Aorta (tissue), 5 donors: ENCODE measurements at regions not wholly inside any gene's neighbourhood (a gene's known extent, or its start where the extent isn't known, plus 50 kb on each side); places are given as distances from the start of the nearest gene placed in this dataset.

Experiments used
- ATAC-seq: fragments of 200-7000 bp; cut with Tn5 transposase; one replicate; pipeline ENCODE4 v1.9.1; 2022; ENCODE audit warnings: moderate library complexity; ENCODE audit not compliant: low FRiP score
- DNase-seq, 2 donors: peaks; one replicate each; pipeline ENCODE4 v3.0.0-alpha.2; 2020
- H3K27ac ChIP-seq, 2 donors: one replicate each; pipeline ENCODE4 v1.5.1; 2013; ENCODE audit warnings: low read length in 2 of 2, mild to moderate bottlenecking in 2 of 2, moderate library complexity in 2 of 2, control low read depth in 1 of 2, inconsistent platforms in 1 of 2, low read depth in 1 of 2
- H3K27me3 ChIP-seq, 2 donors: one replicate each; pipeline ENCODE4 v1.6.1; 2013; ENCODE audit warnings: control low read depth in 1 of 2, low read length in 1 of 2, mild to moderate bottlenecking in 1 of 2, moderate library complexity in 1 of 2; ENCODE audit not compliant: insufficient read depth in 2 of 2, control insufficient read depth in 1 of 2
- H3K36me3 ChIP-seq, 2 donors: one replicate each; pipeline ENCODE4 v1.6.1; 2013; ENCODE audit warnings: control low read depth in 1 of 2, low read length in 1 of 2, mild to moderate bottlenecking in 1 of 2; ENCODE audit not compliant: insufficient read depth in 2 of 2, control insufficient read depth in 1 of 2
- H3K4me1 ChIP-seq, 2 donors: one replicate each; pipeline ENCODE4 v1.6.1; 2013; ENCODE audit warnings: low read length in 2 of 2, control low read depth in 1 of 2, mild to moderate bottlenecking in 1 of 2, moderate library complexity in 1 of 2; ENCODE audit not compliant: insufficient read depth in 2 of 2, control insufficient read depth in 1 of 2
- H3K4me3 ChIP-seq, 2 donors: one replicate each; pipeline ENCODE4 v1.5.1; 2013; ENCODE audit warnings: low read length in 2 of 2, control low read depth in 1 of 2, mild to moderate bottlenecking in 1 of 2
- H3K9me3 ChIP-seq: one replicate; pipeline ENCODE4 v1.6.1; 2013; ENCODE audit warnings: mild to moderate bottlenecking, low read length; ENCODE audit not compliant: control insufficient read depth
- WGBS, 2 donors: extraction: QIAGEN DNeasy Blood & Tissue Kit; methylation state at CpG; one replicate each; pipeline ENCODE4 v1.1.7; 2013; 5-methylcytosine and 5-hydroxymethylcytosine counted together
- intact Hi-C, 2 donors: fragments of 100-400 bp; cut with DNase I; formaldehyde crosslinking; loops; one replicate each; pipeline versions ENCODE4 v1.14.2 to v1.15.0; 2022
- donor health status: healthy with polysubstance abuse.
- donor health status: Bipolar disorder and iron deficiency.
- donor health status: DM: no; HTN: no; CAD: no.
- donor health status: DM: no; HTN: no; CAD: no.
- donor health status: DM: yes; HTN: yes; CAD: no.

DNA sequence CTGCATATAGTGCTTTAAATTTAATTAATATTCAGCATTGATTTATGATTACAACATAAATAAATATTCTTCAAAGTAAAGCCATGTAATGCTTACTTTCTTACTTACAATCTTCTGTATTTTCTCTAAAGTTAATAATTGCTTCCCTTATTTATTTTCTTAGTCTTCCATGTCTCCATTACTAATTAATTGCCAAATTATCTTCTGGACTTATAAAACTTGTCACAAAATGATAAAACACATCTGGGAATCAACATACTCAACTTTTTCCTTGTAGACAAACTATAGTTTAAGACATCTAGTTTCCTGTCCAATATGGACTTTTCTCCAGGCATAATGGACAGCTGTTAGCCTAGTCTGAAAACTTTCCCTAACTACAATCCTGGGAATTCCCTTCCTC, 466.6 kb downstream of the FLRT2 start:
- H3K27me3 ChIP-seq = no peaks in the 10 kb centered on the region
- H3K9me3 ChIP-seq = no peaks in the 10 kb centered on the region
- H3K4me3 ChIP-seq = no peak overlapping the region
- ATAC-seq = no peak
- H3K4me1 ChIP-seq = no peaks in the 10 kb centered on the region
- intact Hi-C loops = no loop called here
- H3K36me3 ChIP-seq = no peaks in the 10 kb centered on the region
- H3K27ac ChIP-seq = no peak overlapping the region
- DNase-seq = no peak

DNA sequence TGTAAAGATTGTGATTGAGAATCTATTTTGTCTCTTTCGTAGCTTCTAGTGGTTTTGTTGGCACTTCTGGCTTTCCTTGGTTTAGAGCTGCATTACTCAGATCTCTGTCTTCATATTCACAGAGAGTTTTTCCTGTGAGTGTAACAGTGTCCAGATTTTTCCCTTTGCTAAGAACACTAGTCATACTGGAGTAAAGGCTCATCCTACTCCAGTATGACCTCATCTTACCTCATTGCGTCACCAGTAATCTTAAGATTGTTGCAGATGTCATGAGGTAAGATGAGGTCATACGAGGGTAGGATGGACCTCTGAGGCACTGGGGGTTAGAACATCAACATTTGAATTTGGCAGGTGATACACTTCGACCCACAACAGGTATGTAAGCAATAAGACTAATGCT, 461.2 kb downstream of the FLRT2 start:
- Histone ChIP-seq H3K9me3 (no peaks in the 10 kb centered on the region), H3K36me3 (no peaks in the 10 kb centered on the region), H3K27me3 (no peaks in the 10 kb centered on the region), H3K4me3 (no peak overlapping the region), H3K4me1 (no peaks in the 10 kb centered on the region), H3K27ac (no peak overlapping the region)
- intact Hi-C loops = no loop called here
- WGBS, 2 donors = 78 to 85% methylated on average over 4 of the region's 4 CpGs
- DNase-seq = no peak
- no peak for ATAC-seq

DNA sequence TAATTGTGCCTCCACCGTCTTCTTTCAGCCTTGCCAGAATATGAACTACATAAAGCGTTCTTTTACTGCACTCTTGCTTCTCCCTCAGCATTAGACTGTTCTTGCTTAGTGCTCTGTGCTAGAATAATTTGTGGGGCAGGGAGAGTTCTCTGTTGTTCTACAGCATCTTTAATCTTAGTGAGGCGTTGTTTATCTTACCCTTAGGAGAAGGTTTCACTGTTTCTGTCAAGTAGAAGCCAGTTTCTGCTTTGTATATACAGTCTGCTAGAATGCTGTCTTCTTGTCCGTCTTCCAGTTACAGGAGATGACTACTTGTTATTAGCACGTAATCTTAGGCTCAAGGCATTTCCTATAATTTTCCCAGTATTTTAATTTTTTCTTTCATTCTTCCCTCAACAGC, 458.0 kb downstream of the FLRT2 start:
- intact Hi-C loops = no loop called here
- no peaks in the 10 kb centered on the region for H3K36me3 ChIP-seq
- no peaks in the 10 kb centered on the region for H3K27me3 ChIP-seq
- ATAC-seq = no peak
- WGBS, 2 donors = 52 to 65% methylated on average over 5 of the region's 5 CpGs
- no peak overlapping the region for H3K27ac ChIP-seq
- no peaks in the 10 kb centered on the region for H3K9me3 ChIP-seq
- DNase-seq = no peak
- no peak overlapping the region for H3K4me3 ChIP-seq
- H3K4me1 ChIP-seq = no peaks in the 10 kb centered on the region

DNA sequence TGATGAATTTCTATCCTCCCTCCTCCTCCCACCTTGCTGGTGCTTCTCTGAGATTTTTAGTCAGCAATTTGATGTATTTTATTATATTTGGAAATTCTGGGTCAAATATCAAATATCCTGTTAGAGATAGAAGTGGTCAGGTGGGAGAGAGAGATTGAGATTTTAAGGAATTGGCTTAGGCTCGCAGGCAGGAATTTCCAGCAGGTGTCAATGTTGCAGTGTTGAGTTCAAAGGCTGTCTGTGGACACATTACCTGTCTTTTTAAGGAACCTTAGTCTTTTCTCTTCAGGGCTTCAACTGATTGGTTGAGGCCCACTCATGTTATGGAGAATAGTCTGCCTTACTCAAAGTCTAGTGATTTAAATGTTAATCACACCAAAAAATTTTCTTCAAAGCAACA, 457.3 kb downstream of the FLRT2 start:
- H3K4me1 ChIP-seq = no peaks in the 10 kb centered on the region
- no peaks in the 10 kb centered on the region for H3K9me3 ChIP-seq
- H3K27ac ChIP-seq = no peak overlapping the region
- H3K27me3 ChIP-seq = no peaks in the 10 kb centered on the region
- no peaks in the 10 kb centered on the region for H3K36me3 ChIP-seq
- intact Hi-C loops = no loop called here
- 85 to 91% methylated on average over 1 of the region's 1 CpG for WGBS, 2 donors
- ATAC-seq (no peak), DNase-seq (no peak)
- no peak overlapping the region for H3K4me3 ChIP-seq

DNA sequence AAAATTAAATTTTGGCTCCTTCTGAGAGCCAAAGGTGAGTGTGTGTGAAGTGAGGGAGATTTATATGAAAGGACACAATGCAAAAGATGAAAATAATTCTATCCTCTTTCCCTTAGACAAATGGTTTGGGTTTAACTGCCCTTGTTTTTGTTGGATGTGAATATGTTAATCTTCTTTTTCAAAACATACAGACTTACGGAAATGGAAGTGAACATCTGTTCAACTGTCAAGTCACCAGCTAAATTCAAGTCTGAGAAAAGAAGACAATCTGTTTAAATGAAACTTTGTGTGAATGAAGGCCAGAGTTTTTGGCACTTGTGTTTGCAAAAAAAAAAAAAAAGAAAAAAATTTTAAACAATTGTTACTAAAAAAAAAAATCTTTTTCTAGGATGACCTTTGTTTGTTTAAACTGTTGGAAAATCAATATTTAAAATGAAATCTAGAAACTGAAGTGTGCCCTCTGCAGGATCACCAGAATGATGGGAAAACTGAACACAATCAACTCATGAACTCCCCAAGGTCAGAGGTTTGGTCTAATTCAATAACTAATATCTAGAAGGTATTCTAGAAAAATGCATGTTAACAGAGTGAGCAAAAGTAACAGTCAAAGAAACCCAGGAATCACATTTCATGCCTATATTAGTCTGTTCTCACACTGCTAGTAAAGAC, 448.8 kb downstream of the FLRT2 start:
- no peaks in the 10 kb centered on the region for H3K27me3 ChIP-seq
- 27 to 29% methylated on average over 1 of the region's 1 CpG for WGBS, 2 donors
- no peak overlapping the region for H3K4me3 ChIP-seq
- intact Hi-C loops = no loop called here
- ATAC-seq (no peak), DNase-seq (no peak)
- H3K36me3 ChIP-seq = no peaks in the 10 kb centered on the region
- no peaks in the 10 kb centered on the region for H3K9me3 ChIP-seq
- no peak overlapping the region for H3K27ac ChIP-seq
- no peaks in the 10 kb centered on the region for H3K4me1 ChIP-seq

DNA sequence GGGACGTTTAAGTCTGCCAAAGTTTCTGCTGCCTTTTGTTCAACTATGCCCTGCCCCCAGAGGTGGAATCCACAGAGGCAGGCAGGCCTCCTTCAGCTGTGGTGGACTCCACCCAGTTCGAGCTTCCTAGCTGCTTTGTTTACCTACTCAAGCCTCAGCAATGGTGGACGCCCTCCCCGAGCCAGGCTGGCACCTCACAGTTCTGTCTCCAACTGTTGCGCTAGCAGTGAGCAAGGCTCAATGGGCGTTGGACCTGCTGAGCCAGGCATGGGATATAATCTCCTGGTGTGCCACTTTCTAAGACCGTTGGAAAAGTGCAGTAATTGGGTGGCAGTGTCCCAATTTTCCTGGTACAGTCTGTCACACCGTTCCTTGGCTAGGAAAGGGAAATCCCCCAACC, 444.7 kb downstream of the FLRT2 start:
- intact Hi-C loops = no loop called here
- Histone ChIP-seq H3K27ac (no peak overlapping the region), H3K9me3 (no peaks in the 10 kb centered on the region), H3K4me1 (no peaks in the 10 kb centered on the region), H3K4me3 (no peak overlapping the region), H3K36me3 (no peaks in the 10 kb centered on the region), H3K27me3 (no peaks in the 10 kb centered on the region)
- ATAC-seq (no peak), DNase-seq (no peak)
- 80 to 86% methylated on average over 8 of the region's 8 CpGs for WGBS, 2 donors

DNA sequence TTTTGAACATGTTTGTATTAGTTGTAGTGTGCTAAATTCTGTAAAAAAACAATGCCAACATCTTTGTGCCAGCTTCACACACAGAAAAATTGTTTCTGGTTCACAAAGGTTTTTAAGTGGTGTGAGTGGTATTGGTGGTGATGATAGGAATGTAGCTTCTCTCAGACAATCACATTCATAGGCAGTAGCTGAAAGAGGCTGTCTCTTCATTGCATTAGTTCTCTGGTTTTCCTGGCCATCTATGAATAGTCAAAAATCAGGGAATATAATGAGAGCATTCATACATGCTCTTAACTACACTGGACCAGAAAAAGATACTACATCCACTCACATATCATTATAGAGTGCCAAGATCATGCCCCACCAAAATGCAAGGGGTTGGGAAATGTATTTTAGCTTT, 433.5 kb downstream of the FLRT2 start:
- ATAC-seq = no peak
- no peaks in the 10 kb centered on the region for H3K36me3 ChIP-seq
- no peaks in the 10 kb centered on the region for H3K27me3 ChIP-seq
- H3K4me3 ChIP-seq = no peak overlapping the region
- intact Hi-C loops = no loop called here
- no peaks in the 10 kb centered on the region for H3K4me1 ChIP-seq
- no peaks in the 10 kb centered on the region for H3K9me3 ChIP-seq
- DNase-seq = no peak
- H3K27ac ChIP-seq = no peak overlapping the region

DNA sequence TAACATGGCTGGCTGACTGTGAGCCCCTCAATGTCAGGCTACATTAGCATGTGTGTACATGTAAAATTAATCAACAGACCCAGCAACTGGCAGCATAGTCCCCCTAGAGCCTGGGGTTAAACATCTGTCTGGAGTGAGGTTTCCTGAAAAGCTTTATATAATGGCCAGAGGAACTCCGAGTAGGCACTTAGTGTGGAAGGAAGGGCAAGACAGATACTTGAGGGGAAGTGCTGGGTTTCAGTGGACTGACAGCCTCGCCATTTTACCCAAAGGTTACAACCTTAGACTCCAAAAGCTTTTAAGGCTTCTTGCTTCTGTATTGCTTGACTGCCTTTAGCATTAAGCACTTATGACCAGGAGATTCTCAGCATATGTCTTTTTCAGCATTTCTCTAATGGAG, 430.8 kb downstream of the FLRT2 start:
- DNase-seq (no peak), ATAC-seq (no peak)
- Histone ChIP-seq H3K4me1 (no peaks in the 10 kb centered on the region), H3K27ac (no peak overlapping the region), H3K4me3 (no peak overlapping the region), H3K9me3 (no peaks in the 10 kb centered on the region), H3K36me3 (no peaks in the 10 kb centered on the region), H3K27me3 (no peaks in the 10 kb centered on the region)
- intact Hi-C loops = no loop called here
- 19 to 25% methylated on average over 2 of the region's 2 CpGs for WGBS, 2 donors

DNA sequence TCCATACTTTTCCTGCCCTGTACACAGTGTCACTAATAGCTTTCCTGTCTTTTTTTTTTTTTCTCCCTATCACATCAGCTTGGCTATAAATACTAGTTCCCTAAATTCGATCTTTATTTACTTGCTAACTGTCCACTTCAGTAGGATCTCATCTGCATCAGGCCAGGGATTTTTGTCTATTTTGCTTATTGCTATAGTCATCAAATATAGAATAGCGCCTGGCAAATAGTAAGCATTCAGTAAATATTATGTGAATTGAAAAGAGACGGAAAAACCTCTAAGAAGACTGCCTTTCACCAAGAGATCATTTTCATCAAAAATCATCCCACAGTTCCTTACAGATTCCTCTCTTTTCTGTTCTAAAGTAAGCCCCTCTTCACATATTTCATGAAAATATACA, 429.1 kb downstream of the FLRT2 start:
- no peak for DNase-seq
- intact Hi-C loops = no loop called here
- Histone ChIP-seq H3K9me3 (no peaks in the 10 kb centered on the region), H3K4me3 (no peak overlapping the region), H3K27me3 (no peaks in the 10 kb centered on the region), H3K4me1 (no peaks in the 10 kb centered on the region), H3K27ac (no peak overlapping the region), H3K36me3 (no peaks in the 10 kb centered on the region)
- WGBS, 2 donors = 75 to 77% methylated on average over 3 of the region's 3 CpGs
- no peak for ATAC-seq
